ENCODE measurements at regions not wholly inside any gene's neighbourhood (a gene's known extent, or its start where the extent isn't known, plus 50 kb on each side); places are given as distances from the start of the nearest gene placed in this dataset.

GRCh38 chr21:16037421-16037955 is 307.7 kb downstream of the USP25 start:
- Mint-ChIP-seq H3K36me3 (no peaks in the 10 kb centered on the region), H3K27ac (no peak overlapping the region), H3K27me3 (no peaks in the 10 kb centered on the region), H3K4me1 (no peaks in the 10 kb centered on the region), H3K4me3 (no peak overlapping the region), H3K9me3 (peaks cover 0 to 4% (median 0%) of the 10 kb centered on the region in 3 donors)

GRCh38 chr21:16040601-16041000 is 310.8 kb downstream of the USP25 start:
- Mint-ChIP-seq H3K4me1 (no peaks in the 10 kb centered on the region), H3K36me3 (no peaks in the 10 kb centered on the region), H3K4me3 (no peak overlapping the region), H3K27me3 (no peaks in the 10 kb centered on the region), H3K9me3 (peaks cover 0 to 4% (median 0%) of the 10 kb centered on the region in 3 donors), H3K27ac (no peak overlapping the region)

- Mint-ChIP-seq H3K27ac (no peak overlapping the region), H3K4me3 (no peak overlapping the region), H3K9me3 (peaks cover 0 to 6% (median 0%) of the 10 kb centered on the region in 3 donors), H3K4me1 (no peaks in the 10 kb centered on the region), H3K27me3 (no peaks in the 10 kb centered on the region), H3K36me3 (no peaks in the 10 kb centered on the region)
These were observed 314.9 kb downstream of the USP25 start for GRCh38 chr21:16044676-16045075.

GRCh38 chr21:16046656-16047330 is 317.0 kb downstream of the USP25 start:
- H3K27me3 Mint-ChIP-seq: no peaks in the 10 kb centered on the region
- H3K36me3 Mint-ChIP-seq: no peaks in the 10 kb centered on the region
- H3K27ac Mint-ChIP-seq: no peak overlapping the region
- H3K4me3 Mint-ChIP-seq: no peak overlapping the region
- H3K9me3 Mint-ChIP-seq: peaks cover 0 to 2% (median 0%) of the 10 kb centered on the region in 3 donors
- H3K4me1 Mint-ChIP-seq: no peaks in the 10 kb centered on the region

DNA sequence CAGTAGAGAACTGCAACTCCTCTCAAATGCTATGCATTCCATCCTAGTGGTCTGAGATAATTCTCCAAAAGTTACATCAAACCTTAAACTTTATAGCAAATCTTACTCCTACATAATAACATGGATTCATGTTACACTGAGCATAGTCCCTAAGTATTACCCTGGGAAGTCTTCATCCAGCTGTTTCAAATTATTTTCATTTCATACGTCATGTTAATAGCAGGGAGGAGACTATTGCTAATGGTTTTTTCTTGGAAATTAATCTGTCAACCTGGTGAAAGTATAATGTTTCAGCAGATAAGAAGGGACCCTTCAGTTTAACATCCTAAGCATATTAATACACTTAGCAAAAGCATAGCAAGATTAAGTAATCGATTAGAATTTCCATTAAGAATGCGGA is 318.1 kb downstream of the USP25 start:
- H3K27me3 Mint-ChIP-seq: no peaks in the 10 kb centered on the region

DNA sequence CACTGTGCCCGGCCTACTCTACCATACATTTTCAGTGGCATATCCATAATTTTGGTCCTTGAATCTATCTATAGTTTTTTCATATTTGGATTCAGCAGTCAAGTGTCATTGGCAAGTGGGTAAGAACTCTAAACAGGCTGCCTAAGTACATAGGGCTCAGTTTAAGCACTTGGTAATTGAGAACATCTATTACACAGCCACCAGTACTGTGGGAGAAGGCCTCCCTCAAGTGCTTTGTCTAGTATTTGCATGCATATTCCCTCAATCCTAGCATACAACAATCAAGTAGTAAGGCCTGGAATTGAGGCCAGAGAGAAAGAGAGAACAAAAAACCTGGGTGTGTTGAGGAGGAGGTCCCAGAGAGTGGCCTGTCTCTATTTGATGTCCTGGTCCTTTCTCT is 325.2 kb downstream of the USP25 start:
- Mint-ChIP-seq H3K36me3 (no peaks in the 10 kb centered on the region), H3K27ac (no peak overlapping the region), H3K4me3 (no peak overlapping the region), H3K9me3 (peaks cover 0 to 2% (median 0%) of the 10 kb centered on the region in 3 donors), H3K27me3 (no peaks in the 10 kb centered on the region), H3K4me1 (peaks cover 0 to 2% (median 0%) of the 10 kb centered on the region in 3 donors)

More for the DNA sequence above, 318.1 kb downstream of the USP25 start:
- Mint-ChIP-seq H3K27ac (no peak overlapping the region), H3K36me3 (no peaks in the 10 kb centered on the region), H3K4me3 (no peak overlapping the region), H3K9me3 (peaks cover 0 to 2% (median 0%) of the 10 kb centered on the region in 3 donors), H3K4me1 (no peaks in the 10 kb centered on the region)

- H3K27me3 Mint-ChIP-seq: no peaks in the 10 kb centered on the region
- H3K9me3 Mint-ChIP-seq: peaks cover 2 to 3% (median 2%) of the 10 kb centered on the region in 3 donors
- peaks cover 0 to 2% (median 0%) of the 10 kb centered on the region in 3 donors for H3K4me1 Mint-ChIP-seq
- H3K4me3 Mint-ChIP-seq: no peak overlapping the region
- no peak overlapping the region for H3K27ac Mint-ChIP-seq
- H3K36me3 Mint-ChIP-seq: no peaks in the 10 kb centered on the region
These were observed 329.1 kb downstream of the USP25 start for GRCh38 chr21:16058896-16059295.

GRCh38 chr21:16059981-16060380 is 330.2 kb downstream of the USP25 start:
- H3K36me3 Mint-ChIP-seq: no peaks in the 10 kb centered on the region
- no peaks in the 10 kb centered on the region for H3K27me3 Mint-ChIP-seq
- H3K9me3 Mint-ChIP-seq: peaks cover 2 to 3% (median 2%) of the 10 kb centered on the region in 3 donors
- H3K4me3 Mint-ChIP-seq: no peak overlapping the region
- H3K4me1 Mint-ChIP-seq: peaks cover 0 to 2% (median 0%) of the 10 kb centered on the region in 3 donors
- H3K27ac Mint-ChIP-seq: no peak overlapping the region

DNA sequence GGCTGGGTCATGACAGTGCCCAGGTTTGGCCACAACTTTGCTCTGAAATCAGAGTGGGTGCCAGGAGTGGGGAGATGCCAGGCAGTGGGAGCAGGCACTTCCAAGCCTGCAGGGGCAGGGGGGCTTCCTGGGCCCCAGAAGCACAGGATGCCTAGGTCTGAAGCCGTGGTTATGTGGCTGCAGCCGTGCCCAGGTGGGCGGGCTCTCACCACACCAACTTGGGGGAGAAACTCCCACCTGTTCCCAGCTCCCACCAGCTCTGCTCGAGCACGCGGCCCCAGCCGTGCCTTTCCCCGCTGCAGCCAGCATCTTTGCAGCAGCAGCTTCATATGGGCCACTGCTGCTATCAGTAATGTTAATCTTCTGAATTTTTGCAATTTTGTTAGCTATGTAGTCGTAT is 331.4 kb downstream of the USP25 start:
- peaks cover 2 to 3% (median 2%) of the 10 kb centered on the region in 3 donors for H3K9me3 Mint-ChIP-seq
- H3K27me3 Mint-ChIP-seq: no peaks in the 10 kb centered on the region
- no peak overlapping the region for H3K27ac Mint-ChIP-seq

DNA sequence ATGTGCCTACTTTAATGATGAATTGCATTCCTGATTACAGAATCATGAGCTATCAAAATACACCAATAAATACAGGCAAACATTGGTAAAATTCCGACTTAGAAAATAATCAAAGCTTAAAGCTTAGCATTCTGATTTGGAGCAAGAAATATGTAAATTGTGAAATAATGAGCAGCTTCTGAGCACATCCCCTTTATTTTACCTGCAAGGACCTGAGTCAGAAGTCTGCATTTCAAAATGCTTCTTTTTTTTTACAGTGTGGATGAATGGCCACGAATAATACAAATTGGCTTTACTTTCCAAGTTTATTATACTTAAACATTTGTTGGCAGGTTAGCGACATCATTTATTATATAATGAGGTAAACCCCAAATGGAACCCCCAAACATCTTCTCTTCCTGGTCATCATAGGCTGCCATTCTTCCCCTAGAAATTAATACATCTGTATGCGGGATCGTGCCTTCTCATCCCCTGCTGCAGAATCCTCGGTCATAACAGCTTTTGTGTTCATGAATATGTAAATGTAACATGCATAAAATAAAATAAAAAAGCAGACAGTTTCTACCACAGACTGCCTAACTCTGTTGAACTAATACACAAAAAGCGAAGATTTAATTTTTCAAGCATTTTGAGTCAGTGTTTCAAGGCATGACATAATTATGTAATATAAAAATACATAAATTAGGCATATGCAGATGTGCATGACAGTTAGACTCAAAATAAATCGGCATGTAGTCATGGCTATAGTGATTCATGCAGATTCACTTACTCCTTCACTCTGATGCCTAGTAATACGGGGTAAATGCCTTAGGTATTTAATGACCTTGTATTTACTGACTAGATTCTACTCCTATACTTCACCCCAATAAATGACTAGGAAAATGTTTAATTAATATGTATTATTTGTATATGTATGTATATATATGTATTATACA is 339.7 kb downstream of the USP25 start:
- no peaks in the 10 kb centered on the region for H3K27me3 Mint-ChIP-seq
- H3K9me3 Mint-ChIP-seq: peaks cover 0 to 3% (median 0%) of the 10 kb centered on the region in 3 donors
- no peaks in the 10 kb centered on the region for H3K36me3 Mint-ChIP-seq
- no peak overlapping the region for H3K4me3 Mint-ChIP-seq
- no peaks in the 10 kb centered on the region for H3K4me1 Mint-ChIP-seq
- H3K27ac Mint-ChIP-seq: no peak overlapping the region

More for the DNA sequence above, 331.4 kb downstream of the USP25 start:
- Mint-ChIP-seq H3K36me3 (no peaks in the 10 kb centered on the region), H3K4me3 (no peak overlapping the region), H3K4me1 (peaks cover 0 to 2% (median 0%) of the 10 kb centered on the region in 3 donors)

- no peaks in the 10 kb centered on the region for H3K36me3 Mint-ChIP-seq
These were observed 340.4 kb downstream of the USP25 start for GRCh38 chr21:16070207-16070651.

GRCh38 chr21:16071092-16071491 is 341.3 kb downstream of the USP25 start:
- H3K4me1 Mint-ChIP-seq: no peaks in the 10 kb centered on the region
- no peaks in the 10 kb centered on the region for H3K36me3 Mint-ChIP-seq
- peaks cover 0 to 3% (median 0%) of the 10 kb centered on the region in 3 donors for H3K9me3 Mint-ChIP-seq

More at GRCh38 chr21:16070207-16070651, 340.4 kb downstream of the USP25 start:
- Mint-ChIP-seq H3K27me3 (no peaks in the 10 kb centered on the region), H3K4me3 (no peak overlapping the region), H3K9me3 (peaks cover 0 to 3% (median 0%) of the 10 kb centered on the region in 3 donors), H3K4me1 (no peaks in the 10 kb centered on the region), H3K27ac (no peak overlapping the region)

DNA sequence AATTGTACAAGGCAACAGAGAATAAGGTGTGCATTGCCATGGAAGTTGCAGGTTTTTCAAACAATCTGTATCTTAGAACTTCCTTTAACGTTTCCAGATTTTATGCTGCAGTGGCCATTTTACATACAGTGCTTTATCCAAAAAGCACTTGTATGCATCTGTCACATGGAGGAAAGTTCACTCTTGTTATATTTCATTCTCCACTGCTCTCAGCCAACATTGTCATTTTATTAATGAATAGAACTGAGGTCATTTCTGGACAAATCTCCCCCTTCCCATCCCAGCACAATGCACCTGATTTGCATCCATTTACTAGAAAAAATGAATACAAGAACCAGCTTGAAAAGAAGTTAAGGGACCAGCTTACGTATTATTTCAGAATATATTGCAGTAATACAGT is 342.0 kb downstream of the USP25 start:
- Mint-ChIP-seq H3K27ac (no peak overlapping the region), H3K27me3 (no peaks in the 10 kb centered on the region), H3K9me3 (peaks cover 0 to 3% (median 0%) of the 10 kb centered on the region in 3 donors), H3K4me1 (no peaks in the 10 kb centered on the region), H3K36me3 (no peaks in the 10 kb centered on the region), H3K4me3 (no peak overlapping the region)

More at GRCh38 chr21:16071092-16071491, 341.3 kb downstream of the USP25 start:
- Mint-ChIP-seq H3K4me3 (no peak overlapping the region), H3K27me3 (no peaks in the 10 kb centered on the region), H3K27ac (no peak overlapping the region)

DNA sequence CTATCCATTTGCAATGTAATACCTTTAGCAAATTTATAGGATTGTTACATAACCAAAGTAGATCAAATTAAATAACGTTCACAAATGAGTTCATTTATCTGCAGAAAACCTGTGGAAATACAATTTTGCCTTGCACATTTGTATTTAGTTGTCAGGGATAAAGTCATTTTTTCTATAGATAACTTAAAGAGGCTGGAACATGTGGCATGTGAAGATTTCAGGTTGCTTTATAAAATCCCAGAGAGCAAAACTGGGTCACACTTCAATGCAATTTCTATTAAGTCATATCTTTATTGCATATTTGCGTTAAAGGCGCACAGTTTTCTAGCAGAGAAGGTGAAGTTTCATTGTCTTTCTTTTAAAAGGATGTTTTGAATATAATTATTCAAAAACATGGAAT is 342.4 kb downstream of the USP25 start:
- no peaks in the 10 kb centered on the region for H3K4me1 Mint-ChIP-seq
- H3K27ac Mint-ChIP-seq: no peak overlapping the region
- no peak overlapping the region for H3K4me3 Mint-ChIP-seq
- H3K27me3 Mint-ChIP-seq: no peaks in the 10 kb centered on the region
- no peaks in the 10 kb centered on the region for H3K36me3 Mint-ChIP-seq
- H3K9me3 Mint-ChIP-seq: peaks cover 0 to 3% (median 0%) of the 10 kb centered on the region in 3 donors

GRCh38 chr21:16072737-16073136 is 343.0 kb downstream of the USP25 start:
- H3K27ac Mint-ChIP-seq: peak overlapping the region in 1 of 3 donors; percentile 64
- H3K4me3 Mint-ChIP-seq: no peak overlapping the region
- H3K36me3 Mint-ChIP-seq: no peaks in the 10 kb centered on the region
- no peaks in the 10 kb centered on the region for H3K27me3 Mint-ChIP-seq
- H3K4me1 Mint-ChIP-seq: no peaks in the 10 kb centered on the region
- H3K9me3 Mint-ChIP-seq: peaks cover 0 to 3% (median 0%) of the 10 kb centered on the region in 3 donors
